Endothelial cell (in vitro differentiated cells): ENCODE measurements at regions not wholly inside any gene's neighbourhood (a gene's known extent, or its start where the extent isn't known, plus 50 kb on each side); places are given as distances from the start of the nearest gene placed in this dataset.

Experiments used
- DNase-seq: peaks from one replicate; pipeline ENCODE4 v3.0.0; 2021; ENCODE audit warnings: low spot score
- H3K27ac Mint-ChIP-seq: one replicate; pipeline ENCODE4 v1.8.0; 2021; ENCODE audit warnings: mixed read lengths, inconsistent platforms; ENCODE audit not compliant: unreplicated experiment
- H3K27me3 Mint-ChIP-seq: one replicate; pipeline ENCODE4 v1.8.0; 2021; ENCODE audit warnings: mild to moderate bottlenecking, moderate library complexity, mixed read lengths, inconsistent platforms; ENCODE audit not compliant: unreplicated experiment
- H3K36me3 Mint-ChIP-seq: one replicate; pipeline ENCODE4 v1.8.0; 2021; ENCODE audit warnings: mild to moderate bottlenecking, low read depth, mixed read lengths, inconsistent platforms; ENCODE audit not compliant: unreplicated experiment
- H3K4me1 Mint-ChIP-seq: one replicate; pipeline ENCODE4 v1.8.0; 2021; ENCODE audit warnings: mild to moderate bottlenecking, mixed read lengths, inconsistent platforms; ENCODE audit not compliant: unreplicated experiment
- H3K4me3 Mint-ChIP-seq: one replicate; pipeline ENCODE4 v1.8.0; 2021; ENCODE audit warnings: mild to moderate bottlenecking, mixed read lengths, inconsistent platforms; ENCODE audit not compliant: unreplicated experiment
- H3K9me3 Mint-ChIP-seq: one replicate; pipeline ENCODE4 v1.8.0; 2021; ENCODE audit warnings: mixed read lengths, inconsistent platforms; ENCODE audit not compliant: unreplicated experiment
- TF ChIP-seq, protein P1 (sequence below): fragments of 200-600 bp; sonication (generic); IDR thresholded peaks from one replicate; pipeline ENCODE4 v1.5.0; 2021; ENCODE audit warnings: antibody characterized with exemption; ENCODE audit not compliant: unreplicated experiment

DNA sequence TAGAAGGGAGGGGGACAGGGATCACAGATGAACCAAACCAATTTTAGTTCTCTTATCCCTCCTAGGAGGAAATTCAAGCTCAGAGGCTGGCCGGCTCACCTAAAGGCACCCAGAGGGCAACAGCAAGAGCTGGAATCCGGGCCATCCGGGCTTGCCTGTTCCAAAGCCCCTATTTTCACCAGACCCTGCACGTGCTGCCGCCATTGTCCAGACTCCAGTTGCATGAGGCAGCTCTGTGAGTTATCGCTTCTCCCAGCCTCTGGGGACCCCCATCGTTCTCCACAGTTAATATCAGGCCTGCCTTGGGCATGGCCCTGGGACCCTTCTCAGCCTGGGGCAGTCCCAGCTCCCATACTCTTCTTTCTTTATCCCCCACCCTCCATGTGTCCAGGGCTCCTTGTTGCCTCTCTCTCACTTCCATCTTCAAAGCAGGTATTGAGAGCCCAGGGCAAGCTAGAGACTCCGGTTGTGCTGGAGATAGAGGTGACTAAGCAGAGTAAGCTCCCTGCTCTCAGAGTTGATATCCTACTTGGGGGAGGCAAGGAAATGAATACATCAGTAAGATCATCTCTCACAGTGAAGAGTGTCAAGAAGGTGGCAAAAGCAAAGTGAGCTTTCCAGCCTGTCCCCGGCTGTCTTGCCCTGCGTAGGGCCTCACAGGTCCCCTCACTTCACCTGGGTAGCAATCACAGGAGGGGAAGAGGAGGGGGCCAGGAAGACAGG is 322.8 kb downstream of the UACA start:
- TF ChIP-seq, protein P1, sequence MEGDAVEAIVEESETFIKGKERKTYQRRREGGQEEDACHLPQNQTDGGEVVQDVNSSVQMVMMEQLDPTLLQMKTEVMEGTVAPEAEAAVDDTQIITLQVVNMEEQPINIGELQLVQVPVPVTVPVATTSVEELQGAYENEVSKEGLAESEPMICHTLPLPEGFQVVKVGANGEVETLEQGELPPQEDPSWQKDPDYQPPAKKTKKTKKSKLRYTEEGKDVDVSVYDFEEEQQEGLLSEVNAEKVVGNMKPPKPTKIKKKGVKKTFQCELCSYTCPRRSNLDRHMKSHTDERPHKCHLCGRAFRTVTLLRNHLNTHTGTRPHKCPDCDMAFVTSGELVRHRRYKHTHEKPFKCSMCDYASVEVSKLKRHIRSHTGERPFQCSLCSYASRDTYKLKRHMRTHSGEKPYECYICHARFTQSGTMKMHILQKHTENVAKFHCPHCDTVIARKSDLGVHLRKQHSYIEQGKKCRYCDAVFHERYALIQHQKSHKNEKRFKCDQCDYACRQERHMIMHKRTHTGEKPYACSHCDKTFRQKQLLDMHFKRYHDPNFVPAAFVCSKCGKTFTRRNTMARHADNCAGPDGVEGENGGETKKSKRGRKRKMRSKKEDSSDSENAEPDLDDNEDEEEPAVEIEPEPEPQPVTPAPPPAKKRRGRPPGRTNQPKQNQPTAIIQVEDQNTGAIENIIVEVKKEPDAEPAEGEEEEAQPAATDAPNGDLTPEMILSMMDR = no peak
- Mint-ChIP-seq H3K4me3 (no peak overlapping the region), H3K36me3 (no peaks in the 10 kb centered on the region), H3K9me3 (no peaks in the 10 kb centered on the region), H3K27me3 (peaks cover 5% of the 10 kb centered on the region), H3K27ac (no peak overlapping the region), H3K4me1 (no peaks in the 10 kb centered on the region)
- DNase-seq = no peak

DNA sequence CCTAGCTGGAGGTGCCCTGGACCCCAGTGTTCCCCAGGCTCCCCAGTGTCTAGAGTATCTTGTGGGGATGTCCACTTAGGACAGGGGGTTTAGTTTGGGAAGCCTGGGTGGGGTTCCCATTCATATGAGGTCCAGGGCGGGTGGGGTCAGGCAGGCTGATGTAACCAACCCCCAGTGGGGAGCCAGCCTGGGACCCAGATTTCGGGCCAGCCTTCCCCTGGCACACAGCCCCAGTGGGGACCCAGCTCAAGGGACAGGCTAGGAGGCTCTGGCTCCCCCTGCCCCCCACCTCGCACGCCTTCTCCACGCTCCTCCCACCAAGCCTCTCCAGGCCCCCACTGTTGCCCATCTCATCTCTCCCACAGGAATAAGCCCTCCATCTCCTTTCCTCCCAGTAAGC is 323.5 kb downstream of the UACA start:
- H3K4me3 Mint-ChIP-seq = no peak overlapping the region
- H3K27ac Mint-ChIP-seq = no peak overlapping the region
- TF ChIP-seq, protein P1 = no peak
- no peak for DNase-seq
- H3K4me1 Mint-ChIP-seq = peaks cover 3% of the 10 kb centered on the region
- H3K36me3 Mint-ChIP-seq = no peaks in the 10 kb centered on the region
- H3K27me3 Mint-ChIP-seq = peaks cover 5% of the 10 kb centered on the region
- no peaks in the 10 kb centered on the region for H3K9me3 Mint-ChIP-seq

DNA sequence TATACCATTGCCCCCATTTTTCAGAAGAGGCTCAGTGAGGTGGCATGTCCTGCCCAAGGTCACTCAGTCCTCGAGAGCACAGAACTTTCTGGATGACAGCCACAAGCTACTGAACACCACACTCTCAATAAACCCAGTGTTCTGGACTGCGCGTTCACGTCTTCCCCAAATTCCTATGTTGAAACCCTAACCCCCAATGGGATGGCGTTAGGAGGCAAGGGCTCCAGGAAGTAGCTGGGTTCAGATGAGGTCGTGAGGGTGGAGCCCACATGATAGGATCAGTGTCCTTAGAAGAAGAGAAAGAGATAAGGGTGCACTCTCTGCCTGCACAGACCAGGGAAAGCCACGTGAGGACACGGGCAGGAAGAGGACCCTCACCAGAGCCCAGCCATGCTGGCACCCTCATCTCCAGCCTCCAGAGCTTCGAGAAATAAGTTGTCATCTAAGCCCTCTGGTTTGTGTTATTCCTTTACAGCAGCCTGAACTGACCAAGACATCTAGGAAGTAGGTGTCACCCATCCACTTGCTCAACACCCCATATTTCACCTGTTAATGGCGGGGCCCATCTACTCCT is 324.0 kb downstream of the UACA start:
- H3K9me3 Mint-ChIP-seq = no peaks in the 10 kb centered on the region
- DNase-seq = no peak
- TF ChIP-seq, protein P1 = no peak
- H3K4me1 Mint-ChIP-seq = peaks cover 8% of the 10 kb centered on the region
- no peak overlapping the region for H3K27ac Mint-ChIP-seq
- H3K36me3 Mint-ChIP-seq = no peaks in the 10 kb centered on the region
- peaks cover 3% of the 10 kb centered on the region for H3K27me3 Mint-ChIP-seq
- H3K4me3 Mint-ChIP-seq = no peak overlapping the region

DNA sequence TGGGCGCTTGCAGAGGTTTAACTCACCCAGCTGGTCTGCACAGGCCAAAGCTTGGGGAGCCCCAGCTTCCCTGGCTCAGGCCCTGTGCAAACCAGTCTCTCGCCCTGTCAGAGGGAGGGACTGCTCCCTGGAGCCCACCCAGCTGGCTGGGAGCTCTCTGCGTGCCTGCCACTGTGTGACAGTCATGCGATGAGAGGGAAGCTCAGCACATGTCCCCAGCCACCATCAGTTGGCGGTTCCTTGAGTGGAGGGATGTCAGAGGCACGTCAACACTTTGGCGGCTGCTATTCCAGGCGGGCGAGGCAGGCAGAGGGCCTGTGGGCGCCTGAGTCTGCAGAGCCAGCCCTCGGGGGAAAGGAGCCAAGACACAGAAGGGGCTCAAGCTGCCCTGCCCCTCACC is 324.6 kb downstream of the UACA start:
- H3K27ac Mint-ChIP-seq = no peak overlapping the region
- H3K36me3 Mint-ChIP-seq = no peaks in the 10 kb centered on the region
- no peaks in the 10 kb centered on the region for H3K9me3 Mint-ChIP-seq
- peaks cover 2% of the 10 kb centered on the region for H3K27me3 Mint-ChIP-seq
- H3K4me3 Mint-ChIP-seq = no peak overlapping the region
- peaks cover 13% of the 10 kb centered on the region for H3K4me1 Mint-ChIP-seq
- TF ChIP-seq, protein P1 = no peak
- DNase-seq = no peak

DNA sequence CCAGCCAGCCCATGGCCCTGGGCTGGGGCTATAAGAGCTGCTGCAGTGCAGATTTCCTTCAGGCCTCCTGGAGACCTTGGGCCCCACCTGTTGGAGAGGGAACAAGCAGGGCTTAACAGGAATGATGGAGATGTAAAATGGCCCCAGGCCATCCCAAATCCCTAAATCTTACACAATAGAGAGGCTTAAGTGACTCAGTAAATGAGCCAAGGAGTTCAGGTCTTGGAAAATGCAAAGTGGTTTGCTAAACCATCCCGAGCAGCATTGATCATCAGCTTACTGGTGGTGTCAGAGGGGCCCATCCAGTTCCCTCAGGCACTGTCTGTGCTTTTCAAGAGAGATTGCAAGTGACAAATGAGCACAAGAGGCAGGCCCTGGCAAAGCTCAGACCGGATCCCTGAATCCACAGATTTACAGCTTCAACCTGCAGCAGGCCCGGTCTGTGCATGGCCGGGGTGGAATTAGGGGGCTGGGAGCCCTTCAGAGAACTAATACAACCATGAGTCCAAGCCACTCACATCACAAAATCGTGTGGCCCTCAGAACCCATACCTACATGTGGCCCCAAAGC is 325.4 kb downstream of the UACA start:
- Mint-ChIP-seq H3K4me3 (no peak overlapping the region), H3K27ac (no peak overlapping the region), H3K27me3 (peaks cover 2% of the 10 kb centered on the region), H3K36me3 (no peaks in the 10 kb centered on the region), H3K9me3 (no peaks in the 10 kb centered on the region), H3K4me1 (peaks cover 16% of the 10 kb centered on the region)
- no peak for DNase-seq
- TF ChIP-seq, protein P1 = no peak
